ENCODE measurements at regions not wholly inside any gene's neighbourhood (a gene's known extent, or its start where the extent isn't known, plus 50 kb on each side); places are given as distances from the start of the nearest gene placed in this dataset.

DNA sequence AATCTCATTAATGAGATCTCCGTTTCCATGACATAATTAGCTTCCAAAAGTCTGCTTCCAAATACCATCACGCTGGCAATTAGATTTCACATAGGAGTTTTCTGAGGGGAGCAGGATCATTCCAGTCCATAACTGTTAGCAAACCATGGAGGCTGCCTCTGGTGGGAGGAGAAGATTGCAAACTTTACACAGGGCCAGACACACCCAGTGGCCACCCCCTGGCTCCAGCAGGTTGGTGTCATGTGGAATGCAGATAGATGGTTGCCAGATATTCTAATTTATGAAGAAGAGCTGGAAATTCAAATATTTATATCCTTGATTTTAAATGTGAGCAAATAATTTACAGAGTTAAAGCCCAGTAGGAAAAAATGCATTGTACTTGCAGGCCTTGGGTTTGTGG is 164.2 kb downstream of the ICE1 start:
- Histone ChIP-seq H3K4me2 (ENCODE audit: low read length) (no peak overlapping the region), H3K27me3 (ENCODE audit: control insufficient read depth, insufficient read depth, low read length) (no peaks in the 10 kb centered on the region), H3K9ac (ENCODE audit: low read depth, low read length) (no peak overlapping the region), H3K36me3 (ENCODE audit: insufficient read depth, low read length) (no peaks in the 10 kb centered on the region), H3K4me3 (ENCODE audit: low read length) (no peak overlapping the region), H3K9me3 (replicated peaks; ENCODE audit: low read length) (no peaks in the 10 kb centered on the region), H3K4me1 (ENCODE audit: control insufficient read depth, insufficient read depth, low read length) (no peaks in the 10 kb centered on the region)

- H3K36me3 ChIP-seq (ENCODE audit: insufficient read depth, low read length) = no peaks in the 10 kb centered on the region
- no peak overlapping the region for H3K4me2 ChIP-seq (ENCODE audit: low read length)
- H3K9ac ChIP-seq (ENCODE audit: low read depth, low read length) = no peak overlapping the region
- H3K4me1 ChIP-seq (ENCODE audit: control insufficient read depth, insufficient read depth, low read length) = no peaks in the 10 kb centered on the region
- no peaks in the 10 kb centered on the region for H3K27me3 ChIP-seq (ENCODE audit: control insufficient read depth, insufficient read depth, low read length)
- H3K4me3 ChIP-seq (ENCODE audit: low read length) = no peak overlapping the region
- no peaks in the 10 kb centered on the region for H3K9me3 ChIP-seq (replicated peaks; ENCODE audit: low read length)
These were observed 163.4 kb downstream of the ICE1 start for GRCh38 chr5:5585751-5586341.

DNA sequence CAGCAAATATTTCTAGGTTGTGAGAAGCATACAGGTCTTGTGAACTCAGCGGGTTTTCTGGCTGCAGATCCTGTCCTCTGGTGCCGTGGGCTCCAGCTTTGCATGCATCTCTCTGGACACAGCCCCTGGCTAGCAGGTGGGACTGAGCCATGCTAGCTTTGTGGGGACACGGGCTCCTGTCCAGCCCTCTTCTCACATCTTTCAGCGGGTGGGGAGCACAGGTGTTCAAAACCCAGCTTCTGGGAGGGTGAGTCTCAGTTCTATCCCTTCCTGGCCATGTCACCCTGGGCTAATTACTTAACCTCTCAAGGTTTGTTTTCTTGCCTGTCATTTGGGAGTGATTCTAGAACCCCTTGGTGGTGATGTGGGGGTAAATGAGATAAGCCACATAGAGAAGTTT is 162.3 kb downstream of the ICE1 start:
- Histone ChIP-seq H3K27me3 (ENCODE audit: control insufficient read depth, insufficient read depth, low read length) (no peaks in the 10 kb centered on the region), H3K4me3 (ENCODE audit: low read length) (no peak overlapping the region), H3K4me1 (ENCODE audit: control insufficient read depth, insufficient read depth, low read length) (no peaks in the 10 kb centered on the region), H3K4me2 (ENCODE audit: low read length) (no peak overlapping the region), H3K9me3 (replicated peaks; ENCODE audit: low read length) (no peaks in the 10 kb centered on the region), H3K36me3 (ENCODE audit: insufficient read depth, low read length) (no peaks in the 10 kb centered on the region), H3K9ac (ENCODE audit: low read depth, low read length) (no peak overlapping the region)

GRCh38 chr5:5584236-5584745 is 161.8 kb downstream of the ICE1 start:
- no peaks in the 10 kb centered on the region for H3K27me3 ChIP-seq (ENCODE audit: control insufficient read depth, insufficient read depth, low read length)
- no peak overlapping the region for H3K9ac ChIP-seq (ENCODE audit: low read depth, low read length)
- H3K4me1 ChIP-seq (ENCODE audit: control insufficient read depth, insufficient read depth, low read length) = no peaks in the 10 kb centered on the region
- H3K36me3 ChIP-seq (ENCODE audit: insufficient read depth, low read length) = no peaks in the 10 kb centered on the region
- H3K9me3 ChIP-seq (replicated peaks; ENCODE audit: low read length) = no peaks in the 10 kb centered on the region
- no peak overlapping the region for H3K4me3 ChIP-seq (ENCODE audit: low read length)
- no peak overlapping the region for H3K4me2 ChIP-seq (ENCODE audit: low read length)

GRCh38 chr5:5583832-5584231 is 161.4 kb downstream of the ICE1 start:
- Histone ChIP-seq H3K27me3 (ENCODE audit: control insufficient read depth, insufficient read depth, low read length) (no peaks in the 10 kb centered on the region), H3K9me3 (replicated peaks; ENCODE audit: low read length) (no peaks in the 10 kb centered on the region), H3K9ac (ENCODE audit: low read depth, low read length) (no peak overlapping the region), H3K36me3 (ENCODE audit: insufficient read depth, low read length) (no peaks in the 10 kb centered on the region), H3K4me3 (ENCODE audit: low read length) (no peak overlapping the region), H3K4me1 (ENCODE audit: control insufficient read depth, insufficient read depth, low read length) (no peaks in the 10 kb centered on the region), H3K4me2 (ENCODE audit: low read length) (no peak overlapping the region)

DNA sequence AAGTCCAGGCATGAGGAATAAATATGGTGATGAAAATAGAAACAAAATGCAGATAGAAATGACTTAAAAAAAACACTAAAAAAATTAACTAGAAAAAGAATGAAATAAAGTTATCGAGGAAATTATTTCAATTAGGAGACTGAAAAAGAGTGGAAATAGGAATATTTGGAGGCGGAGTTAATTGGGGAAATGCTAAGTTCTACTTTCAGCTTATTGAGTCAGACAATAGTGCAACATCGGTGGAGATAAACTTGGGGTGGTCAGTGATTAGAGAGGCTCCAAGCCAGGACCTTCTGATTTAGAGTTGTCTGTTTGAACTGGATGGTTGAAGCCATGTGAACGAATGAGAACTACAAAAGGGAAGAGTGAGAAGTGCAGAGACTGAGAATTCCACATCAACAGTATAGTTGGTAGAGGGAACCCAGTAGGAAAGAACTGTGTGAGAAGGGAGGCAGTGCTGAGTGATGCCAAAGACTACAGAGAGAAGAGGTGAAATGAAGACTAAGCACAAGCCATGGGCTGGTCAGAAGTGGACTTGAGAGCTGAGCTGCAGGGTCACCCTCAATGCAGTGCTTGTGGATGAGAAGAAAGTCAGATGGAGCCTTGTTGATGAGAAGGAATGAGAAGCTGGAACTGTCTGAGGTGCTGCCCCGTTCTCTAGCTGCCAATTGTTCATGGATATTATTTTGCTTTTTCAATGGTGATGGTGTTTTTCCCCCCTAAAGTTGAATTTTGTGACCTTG is 160.7 kb downstream of the ICE1 start:
- H3K9ac ChIP-seq (ENCODE audit: low read depth, low read length) = no peak overlapping the region
- H3K9me3 ChIP-seq (replicated peaks; ENCODE audit: low read length) = no peaks in the 10 kb centered on the region
- H3K36me3 ChIP-seq (ENCODE audit: insufficient read depth, low read length) = no peaks in the 10 kb centered on the region
- no peak overlapping the region for H3K4me2 ChIP-seq (ENCODE audit: low read length)
- H3K4me1 ChIP-seq (ENCODE audit: control insufficient read depth, insufficient read depth, low read length) = no peaks in the 10 kb centered on the region
- no peak overlapping the region for H3K4me3 ChIP-seq (ENCODE audit: low read length)
- H3K27me3 ChIP-seq (ENCODE audit: control insufficient read depth, insufficient read depth, low read length) = no peaks in the 10 kb centered on the region

- H3K4me2 ChIP-seq (ENCODE audit: low read length) = no peak overlapping the region
- no peak overlapping the region for H3K4me3 ChIP-seq (ENCODE audit: low read length)
- no peak overlapping the region for H3K9ac ChIP-seq (ENCODE audit: low read depth, low read length)
- no peaks in the 10 kb centered on the region for H3K27me3 ChIP-seq (ENCODE audit: control insufficient read depth, insufficient read depth, low read length)
- no peaks in the 10 kb centered on the region for H3K9me3 ChIP-seq (replicated peaks; ENCODE audit: low read length)
- H3K4me1 ChIP-seq (ENCODE audit: control insufficient read depth, insufficient read depth, low read length) = no peaks in the 10 kb centered on the region
- H3K36me3 ChIP-seq (ENCODE audit: insufficient read depth, low read length) = no peaks in the 10 kb centered on the region
These were observed 158.6 kb downstream of the ICE1 start for GRCh38 chr5:5581080-5581479.

DNA sequence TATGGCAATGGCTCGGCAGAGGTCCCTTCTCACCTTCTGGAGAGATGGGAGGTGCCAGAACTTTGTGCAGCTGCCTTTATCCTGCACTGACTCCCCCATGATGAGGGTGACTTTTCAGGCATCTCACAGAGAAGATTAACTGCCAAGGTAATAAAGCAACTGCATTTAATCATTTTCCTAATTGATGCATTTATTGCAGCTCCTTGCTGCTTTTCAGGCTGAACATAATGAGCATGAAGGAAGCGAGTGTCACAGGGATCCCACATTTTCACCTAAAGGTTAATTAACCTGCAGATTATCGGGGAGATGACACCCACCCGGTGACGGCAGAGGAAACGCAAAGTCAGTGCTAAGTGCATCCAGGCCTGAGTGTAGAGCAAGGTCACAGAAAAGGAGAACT is 154.3 kb downstream of the ICE1 start:
- Histone ChIP-seq H3K36me3 (ENCODE audit: insufficient read depth, low read length) (no peaks in the 10 kb centered on the region), H3K4me2 (ENCODE audit: low read length) (no peak overlapping the region), H3K4me3 (ENCODE audit: low read length) (no peak overlapping the region), H3K27me3 (ENCODE audit: control insufficient read depth, insufficient read depth, low read length) (no peaks in the 10 kb centered on the region), H3K4me1 (ENCODE audit: control insufficient read depth, insufficient read depth, low read length) (no peaks in the 10 kb centered on the region), H3K9ac (ENCODE audit: low read depth, low read length) (no peak overlapping the region), H3K9me3 (replicated peaks; ENCODE audit: low read length) (no peaks in the 10 kb centered on the region)

DNA sequence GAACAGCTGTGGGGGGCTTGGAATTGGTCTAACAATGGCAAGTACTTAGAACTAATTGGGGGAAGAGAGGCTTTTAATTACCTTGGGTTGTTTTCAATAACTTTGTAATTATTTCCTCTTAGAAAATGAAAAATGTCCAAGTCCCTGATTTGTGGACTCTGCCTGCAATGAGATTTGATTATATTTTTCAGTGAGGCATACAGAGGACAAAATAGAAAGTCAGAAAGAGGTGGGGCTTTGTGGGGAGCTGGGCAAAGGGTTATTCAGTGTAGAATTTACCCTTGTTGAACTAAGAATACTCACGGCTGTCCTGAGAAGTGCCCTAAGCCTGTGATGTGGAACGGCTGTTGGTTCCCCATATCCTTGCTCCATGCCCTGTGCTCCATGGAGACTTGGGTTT is 153.0 kb downstream of the ICE1 start:
- Histone ChIP-seq H3K4me1 (ENCODE audit: control insufficient read depth, insufficient read depth, low read length) (no peaks in the 10 kb centered on the region), H3K36me3 (ENCODE audit: insufficient read depth, low read length) (no peaks in the 10 kb centered on the region), H3K27me3 (ENCODE audit: control insufficient read depth, insufficient read depth, low read length) (no peaks in the 10 kb centered on the region), H3K9ac (ENCODE audit: low read depth, low read length) (no peak overlapping the region), H3K9me3 (replicated peaks; ENCODE audit: low read length) (no peaks in the 10 kb centered on the region), H3K4me3 (ENCODE audit: low read length) (no peak overlapping the region), H3K4me2 (ENCODE audit: low read length) (no peak overlapping the region)

- Histone ChIP-seq H3K36me3 (ENCODE audit: insufficient read depth, low read length) (no peaks in the 10 kb centered on the region), H3K9me3 (replicated peaks; ENCODE audit: low read length) (no peaks in the 10 kb centered on the region), H3K27me3 (ENCODE audit: control insufficient read depth, insufficient read depth, low read length) (no peaks in the 10 kb centered on the region), H3K9ac (ENCODE audit: low read depth, low read length) (no peak overlapping the region), H3K4me2 (ENCODE audit: low read length) (no peak overlapping the region), H3K4me3 (ENCODE audit: low read length) (no peak overlapping the region), H3K4me1 (ENCODE audit: control insufficient read depth, insufficient read depth, low read length) (no peaks in the 10 kb centered on the region)
These were observed 151.4 kb downstream of the ICE1 start for GRCh38 chr5:5573798-5574380.

DNA sequence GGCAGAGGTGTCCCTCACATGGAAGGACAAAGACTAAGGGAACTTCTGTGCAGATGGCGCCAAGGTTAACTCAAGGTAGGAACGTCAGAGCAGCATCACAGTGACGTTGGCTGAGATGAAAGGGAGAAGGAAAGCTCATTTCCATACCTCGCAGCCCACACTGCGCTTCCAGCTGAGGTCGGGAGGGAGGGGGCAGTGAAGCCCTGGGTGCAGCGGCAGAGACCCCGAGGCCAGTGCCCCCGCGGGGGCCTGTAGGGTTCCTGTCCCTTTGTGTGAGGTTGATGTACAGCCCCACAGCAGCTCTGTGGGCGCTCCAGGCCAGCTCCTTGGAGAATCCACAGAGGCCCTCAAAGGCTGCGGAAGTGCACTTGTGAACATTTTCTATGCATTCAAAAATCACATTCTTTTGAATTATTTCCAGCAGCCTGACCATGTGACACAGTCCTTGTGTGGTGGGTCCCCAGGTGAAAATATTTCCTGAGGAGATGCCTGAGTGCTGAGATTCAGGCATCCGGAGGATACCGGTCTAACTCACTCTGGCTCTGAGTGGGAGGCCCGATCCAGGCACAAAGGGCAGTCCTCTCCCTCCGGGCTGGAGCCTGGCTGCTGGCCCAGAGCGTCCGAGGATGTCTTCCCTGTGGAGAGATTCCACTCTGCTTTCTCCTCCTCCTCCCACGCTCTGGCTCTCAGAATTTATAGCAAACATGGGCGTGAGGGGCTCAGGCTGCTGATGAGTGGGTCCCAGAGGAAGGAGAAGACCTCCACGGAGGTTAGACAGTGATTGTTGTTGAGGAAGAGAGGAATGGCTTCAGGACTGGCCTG is 150.7 kb downstream of the ICE1 start:
- Histone ChIP-seq H3K4me2 (ENCODE audit: low read length) (no peak overlapping the region), H3K9ac (ENCODE audit: low read depth, low read length) (no peak overlapping the region), H3K4me3 (ENCODE audit: low read length) (no peak overlapping the region), H3K9me3 (replicated peaks; ENCODE audit: low read length) (no peaks in the 10 kb centered on the region), H3K36me3 (ENCODE audit: insufficient read depth, low read length) (no peaks in the 10 kb centered on the region), H3K27me3 (ENCODE audit: control insufficient read depth, insufficient read depth, low read length) (no peaks in the 10 kb centered on the region), H3K4me1 (ENCODE audit: control insufficient read depth, insufficient read depth, low read length) (no peaks in the 10 kb centered on the region)
